Uterus (tissue), 3 donors: ENCODE measurements at regions not wholly inside any gene's neighbourhood (a gene's known extent, or its start where the extent isn't known, plus 50 kb on each side); places are given as distances from the start of the nearest gene placed in this dataset.
A peak's percentile ranks its signal among the peaks of the same experiment; 100 is the strongest.

Source experiments
- DNase-seq, 2 donors: peaks; one replicate each; pipeline ENCODE4 v3.0.0-alpha.2; 2019 to 2020
- H3K27ac ChIP-seq, 2 donors: fragments of 200-600 bp; sonication (generic); 1 replicate in 1 of 2; 2 replicates in 1 of 2; pipeline ENCODE4 v1.5.1; 2016 to 2018
- H3K27me3 ChIP-seq, 2 donors: fragments of 200-600 bp; sonication (generic); one replicate each; pipeline ENCODE4 v1.5.1; 2018 to 2019; ENCODE audit warnings: control low read depth in 1 of 2
- H3K36me3 ChIP-seq, 2 donors: fragments of 200-600 bp; sonication (generic); one replicate each; pipeline ENCODE4 v1.5.1; 2019; ENCODE audit warnings: control low read depth in 1 of 2
- H3K4me1 ChIP-seq, 2 donors: fragments of 200-600 bp; sonication (generic); one replicate each; pipeline ENCODE4 v1.5.1; 2018 to 2019; ENCODE audit warnings: control low read depth in 1 of 2
- H3K4me3 ChIP-seq, 2 donors: fragments of 200-600 bp; sonication (generic); 1 replicate in 1 of 2; 2 replicates in 1 of 2; pipeline ENCODE4 v1.5.1; 2018 to 2019; ENCODE audit warnings: mild to moderate bottlenecking in 1 of 2
- H3K9me3 ChIP-seq, 2 donors: fragments of 200-600 bp; sonication (generic); one replicate each; pipeline ENCODE4 v1.5.1; 2019; ENCODE audit warnings: control low read depth in 1 of 2
- POLR2A ChIP-seq, 2 donors: fragments of 450-650 bp; IDR thresholded peaks; one replicate each; pipeline ENCODE4 v1.6.1; 2016; ENCODE audit warnings: antibody characterized with exemption in 2 of 2, mild to moderate bottlenecking in 1 of 2, moderate library complexity in 1 of 2
- intact Hi-C: fragments of 100-400 bp; cut with DNase I; formaldehyde crosslinking; loops from one replicate; pipeline ENCODE4 v1.15.1; 2023; ENCODE audit warnings: low total_unique reads
- TF ChIP-seq, protein P1 (sequence below), 4 experiments: fragments of 200-600 bp in 2 of 4; fragments of 450-650 bp in 2 of 4; sonication (generic) in 2 of 4; IDR thresholded peaks; one replicate each; pipeline ENCODE4 v1.5.1; 2016 to 2019; ENCODE audit warnings: antibody characterized with exemption in 4 of 4, mild to moderate bottlenecking in 2 of 4, moderate library complexity in 1 of 4
- donor health status: DM: yes; HTN: yes; CAD: no.

DNA sequence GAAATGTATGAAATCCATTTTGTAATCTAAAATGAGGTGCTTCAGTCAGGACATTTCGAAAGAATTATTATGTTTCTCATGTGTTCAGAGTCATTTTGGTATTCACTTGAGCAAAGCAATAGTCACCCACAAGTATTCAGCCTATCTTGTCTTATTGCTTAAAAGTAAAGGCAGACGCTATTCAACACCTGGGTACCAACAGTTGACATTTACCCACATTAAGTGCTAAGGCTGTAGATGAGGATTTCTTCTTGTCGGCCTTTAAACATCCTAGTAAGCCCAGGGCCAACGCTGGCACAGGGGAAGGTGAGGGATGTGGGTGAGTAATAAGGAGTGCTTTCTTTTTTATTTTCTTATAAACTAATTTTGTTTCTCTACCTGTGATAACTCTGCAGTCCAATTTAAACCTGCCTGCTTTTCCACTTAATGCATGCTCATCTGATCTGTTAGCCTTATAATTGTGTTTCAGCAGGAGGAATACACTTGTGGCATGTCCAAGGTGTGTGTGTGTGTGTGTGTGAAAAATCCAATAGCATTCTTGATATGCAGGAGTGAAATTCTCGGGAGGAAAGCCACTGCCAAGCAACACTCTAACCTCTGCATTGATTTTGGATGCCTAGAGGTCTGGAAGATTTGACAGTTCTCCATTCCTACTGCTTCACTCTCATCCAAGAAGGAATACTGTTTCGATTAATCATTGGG lies 252.0 kb downstream of the SOX4 start:
- no peak for DNase-seq
- Histone ChIP-seq H3K4me3 (no peak overlapping the region), H3K4me1 (no peaks in the 10 kb centered on the region), H3K27ac (peak overlapping the region; percentile 12 to 61), H3K36me3 (no peaks in the 10 kb centered on the region), H3K9me3 (no peaks in the 10 kb centered on the region), H3K27me3 (no peaks in the 10 kb centered on the region)
- TF ChIP-seq POLR2A (IDR thresholded peaks at IDR 0.05): no peak
- TF ChIP-seq, protein P1, sequence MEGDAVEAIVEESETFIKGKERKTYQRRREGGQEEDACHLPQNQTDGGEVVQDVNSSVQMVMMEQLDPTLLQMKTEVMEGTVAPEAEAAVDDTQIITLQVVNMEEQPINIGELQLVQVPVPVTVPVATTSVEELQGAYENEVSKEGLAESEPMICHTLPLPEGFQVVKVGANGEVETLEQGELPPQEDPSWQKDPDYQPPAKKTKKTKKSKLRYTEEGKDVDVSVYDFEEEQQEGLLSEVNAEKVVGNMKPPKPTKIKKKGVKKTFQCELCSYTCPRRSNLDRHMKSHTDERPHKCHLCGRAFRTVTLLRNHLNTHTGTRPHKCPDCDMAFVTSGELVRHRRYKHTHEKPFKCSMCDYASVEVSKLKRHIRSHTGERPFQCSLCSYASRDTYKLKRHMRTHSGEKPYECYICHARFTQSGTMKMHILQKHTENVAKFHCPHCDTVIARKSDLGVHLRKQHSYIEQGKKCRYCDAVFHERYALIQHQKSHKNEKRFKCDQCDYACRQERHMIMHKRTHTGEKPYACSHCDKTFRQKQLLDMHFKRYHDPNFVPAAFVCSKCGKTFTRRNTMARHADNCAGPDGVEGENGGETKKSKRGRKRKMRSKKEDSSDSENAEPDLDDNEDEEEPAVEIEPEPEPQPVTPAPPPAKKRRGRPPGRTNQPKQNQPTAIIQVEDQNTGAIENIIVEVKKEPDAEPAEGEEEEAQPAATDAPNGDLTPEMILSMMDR (IDR thresholded peaks at IDR 0.05): no peak
- intact Hi-C loops: no loop called here

DNA sequence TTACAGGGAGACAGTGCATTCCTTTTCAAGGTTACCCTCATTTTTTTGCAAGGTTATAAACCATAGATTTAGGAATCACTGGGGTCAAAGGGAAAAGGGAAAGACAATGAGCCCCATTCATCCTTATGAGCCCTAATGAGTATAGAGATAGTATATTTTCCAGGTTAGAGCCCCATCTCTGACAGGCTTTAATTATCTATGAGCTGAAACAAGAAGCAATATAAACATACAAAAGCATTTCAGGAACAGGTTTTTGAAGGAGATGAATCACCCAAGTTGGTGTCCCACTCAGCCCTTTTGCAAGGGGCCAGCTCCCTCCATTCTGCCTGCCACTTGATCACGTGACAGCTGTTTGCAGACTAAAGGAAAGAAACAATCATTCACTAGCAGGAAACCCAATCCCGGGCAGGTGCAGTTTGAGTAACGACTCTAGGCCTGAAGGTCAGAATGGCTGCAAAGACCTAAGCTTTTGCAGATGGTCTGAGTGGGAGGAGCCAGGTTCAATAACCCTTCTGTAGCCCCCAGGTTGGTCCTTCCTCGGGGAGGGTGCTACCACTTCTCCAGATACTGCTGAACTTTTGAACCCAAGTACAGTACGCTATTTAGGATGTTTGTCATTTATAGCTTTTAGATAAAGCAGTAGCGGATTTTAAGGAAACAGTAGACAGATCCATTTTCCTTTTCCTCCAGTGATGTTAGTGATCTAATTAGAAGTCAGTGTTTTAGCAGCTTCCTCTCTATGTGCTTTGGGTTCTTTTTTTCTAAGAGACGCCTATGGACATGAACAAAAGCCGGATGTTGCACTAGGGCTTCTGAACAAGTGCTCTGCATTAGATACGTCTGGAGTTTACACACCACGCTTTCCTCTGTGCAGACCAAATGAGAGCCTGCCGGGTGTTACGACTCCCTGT lies 253.2 kb downstream of the SOX4 start:
- H3K4me3 ChIP-seq: no peak overlapping the region
- intact Hi-C loops: no loop called here
- no peaks in the 10 kb centered on the region for H3K9me3 ChIP-seq
- H3K27me3 ChIP-seq: no peaks in the 10 kb centered on the region
- H3K27ac ChIP-seq: no peak overlapping the region
- no peak for DNase-seq
- TF ChIP-seq POLR2A (IDR thresholded peaks at IDR 0.05): no peak
- TF ChIP-seq, protein P1 (IDR thresholded peaks at IDR 0.05): no peak
- H3K36me3 ChIP-seq: no peaks in the 10 kb centered on the region
- no peaks in the 10 kb centered on the region for H3K4me1 ChIP-seq

DNA sequence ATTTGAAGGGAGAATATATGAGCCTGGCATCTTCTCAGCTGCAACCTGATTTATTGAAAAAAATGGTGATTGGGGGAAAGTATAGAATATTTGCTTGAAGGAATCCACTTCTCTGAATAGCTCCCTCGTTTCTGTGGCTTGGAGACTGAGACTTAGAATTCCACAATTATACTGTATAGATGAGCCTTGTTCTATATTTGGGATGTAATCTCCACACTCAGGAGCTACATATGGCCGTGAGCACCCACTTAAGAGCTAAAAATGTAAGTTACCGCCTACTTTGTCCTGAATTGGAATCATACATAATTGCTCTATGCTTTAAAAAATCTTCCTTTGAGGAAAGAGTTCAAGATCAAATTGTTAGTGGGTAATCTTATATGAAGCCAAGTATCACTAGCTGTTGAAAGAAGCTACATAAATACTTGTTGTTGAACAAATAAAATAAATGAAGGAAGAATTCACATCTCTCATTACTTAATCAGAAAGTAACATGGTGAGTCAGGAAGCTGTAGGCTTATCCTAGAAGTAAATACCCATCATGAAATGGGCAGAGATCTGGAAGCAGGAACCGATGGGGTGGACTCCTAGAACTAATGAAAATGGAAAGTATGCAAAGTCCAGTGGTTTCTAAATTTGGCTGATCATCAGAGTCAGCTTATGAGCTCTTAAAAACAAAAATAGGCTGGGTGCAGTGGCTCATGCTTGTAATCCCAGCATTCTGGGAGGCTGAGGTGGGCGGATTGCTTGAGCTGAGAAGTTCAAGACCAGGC lies 254.3 kb downstream of the SOX4 start:
- H3K4me1 ChIP-seq: no peaks in the 10 kb centered on the region
- no peaks in the 10 kb centered on the region for H3K27me3 ChIP-seq
- TF ChIP-seq, protein P1 (IDR thresholded peaks at IDR 0.05): no peak
- TF ChIP-seq POLR2A (IDR thresholded peaks at IDR 0.05): no peak
- no peaks in the 10 kb centered on the region for H3K9me3 ChIP-seq
- no peak overlapping the region for H3K4me3 ChIP-seq
- H3K36me3 ChIP-seq: no peaks in the 10 kb centered on the region
- intact Hi-C loops: no loop called here
- DNase-seq: no peak
- H3K27ac ChIP-seq: no peak overlapping the region

DNA sequence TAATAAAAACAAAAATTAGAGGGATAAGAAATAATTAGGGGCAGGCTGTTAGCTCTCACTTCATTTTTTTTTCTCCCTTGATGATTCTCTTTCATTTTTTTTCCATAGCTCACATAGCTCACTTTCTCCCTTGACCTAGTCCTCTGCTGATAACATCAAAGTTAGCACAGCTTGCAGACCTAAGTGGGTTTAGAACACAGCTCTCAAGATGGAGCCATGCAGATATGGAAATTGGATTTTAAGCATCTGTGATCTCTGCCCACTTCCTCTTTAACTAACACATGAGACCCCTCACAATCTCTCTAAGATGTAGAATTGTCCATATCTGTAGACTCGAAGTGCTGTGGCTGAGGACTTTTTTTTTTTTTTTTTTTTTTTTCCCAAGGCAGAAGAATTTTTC lies 257.1 kb downstream of the SOX4 start:
- Histone ChIP-seq H3K36me3 (no peaks in the 10 kb centered on the region), H3K4me1 (no peaks in the 10 kb centered on the region), H3K4me3 (no peak overlapping the region), H3K27ac (no peak overlapping the region), H3K9me3 (no peaks in the 10 kb centered on the region), H3K27me3 (no peaks in the 10 kb centered on the region)
- DNase-seq: no peak
- intact Hi-C loops: no loop called here
- TF ChIP-seq POLR2A (IDR thresholded peaks at IDR 0.05): no peak
- TF ChIP-seq, protein P1 (IDR thresholded peaks at IDR 0.05): no peak
